ENCODE measurements at regions not wholly inside any gene's neighbourhood (a gene's known extent, or its start where the extent isn't known, plus 50 kb on each side); places are given as distances from the start of the nearest gene placed in this dataset.
"Not testable (repeated sequence)": the region's sequence is repeated elsewhere in the genome, so short reads cannot be mapped to it uniquely, and the experiment has no call there.

DNA sequence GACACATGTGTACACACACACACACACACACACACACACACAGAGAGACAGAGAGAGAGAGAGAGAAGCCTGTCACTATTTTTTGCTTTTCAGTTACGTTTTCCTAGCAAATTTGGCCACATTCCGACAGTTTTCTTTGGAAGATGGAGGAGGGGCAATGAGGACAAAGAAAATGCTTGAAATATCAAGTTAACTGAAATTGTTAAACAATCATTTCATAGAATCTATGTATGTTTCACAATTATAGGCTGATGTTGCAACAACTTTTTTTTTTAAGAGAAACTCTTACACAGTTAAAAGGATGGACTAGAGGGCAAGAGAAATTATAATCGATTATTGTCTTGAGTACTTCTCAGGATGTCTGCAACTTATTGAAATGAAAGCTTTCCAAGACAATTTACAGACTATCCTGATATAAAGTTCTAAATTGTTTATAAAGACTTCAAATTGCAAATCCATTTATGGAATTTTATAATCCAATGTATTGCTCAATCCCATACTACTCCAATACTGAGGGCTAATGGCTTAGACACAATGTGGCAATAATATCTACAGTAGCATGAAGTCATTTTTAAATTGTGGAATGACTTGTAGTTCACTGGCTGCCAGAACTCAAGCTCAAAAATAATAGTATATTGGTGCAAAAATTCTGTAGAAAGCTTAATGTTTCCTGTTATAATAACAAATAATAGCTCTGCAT lies 647.0 kb upstream of the PCDH7 start:
- TF ChIP-seq, protein P1, sequence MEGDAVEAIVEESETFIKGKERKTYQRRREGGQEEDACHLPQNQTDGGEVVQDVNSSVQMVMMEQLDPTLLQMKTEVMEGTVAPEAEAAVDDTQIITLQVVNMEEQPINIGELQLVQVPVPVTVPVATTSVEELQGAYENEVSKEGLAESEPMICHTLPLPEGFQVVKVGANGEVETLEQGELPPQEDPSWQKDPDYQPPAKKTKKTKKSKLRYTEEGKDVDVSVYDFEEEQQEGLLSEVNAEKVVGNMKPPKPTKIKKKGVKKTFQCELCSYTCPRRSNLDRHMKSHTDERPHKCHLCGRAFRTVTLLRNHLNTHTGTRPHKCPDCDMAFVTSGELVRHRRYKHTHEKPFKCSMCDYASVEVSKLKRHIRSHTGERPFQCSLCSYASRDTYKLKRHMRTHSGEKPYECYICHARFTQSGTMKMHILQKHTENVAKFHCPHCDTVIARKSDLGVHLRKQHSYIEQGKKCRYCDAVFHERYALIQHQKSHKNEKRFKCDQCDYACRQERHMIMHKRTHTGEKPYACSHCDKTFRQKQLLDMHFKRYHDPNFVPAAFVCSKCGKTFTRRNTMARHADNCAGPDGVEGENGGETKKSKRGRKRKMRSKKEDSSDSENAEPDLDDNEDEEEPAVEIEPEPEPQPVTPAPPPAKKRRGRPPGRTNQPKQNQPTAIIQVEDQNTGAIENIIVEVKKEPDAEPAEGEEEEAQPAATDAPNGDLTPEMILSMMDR (IDR thresholded peaks at IDR 0.05; ENCODE audit: insufficient read depth, low read depth, low read length): no peak
- no peak for DNase-seq (ENCODE audit: low read depth)
- no peak overlapping the region for H3K4me3 ChIP-seq (ENCODE audit: low read depth, low read length)

DNA sequence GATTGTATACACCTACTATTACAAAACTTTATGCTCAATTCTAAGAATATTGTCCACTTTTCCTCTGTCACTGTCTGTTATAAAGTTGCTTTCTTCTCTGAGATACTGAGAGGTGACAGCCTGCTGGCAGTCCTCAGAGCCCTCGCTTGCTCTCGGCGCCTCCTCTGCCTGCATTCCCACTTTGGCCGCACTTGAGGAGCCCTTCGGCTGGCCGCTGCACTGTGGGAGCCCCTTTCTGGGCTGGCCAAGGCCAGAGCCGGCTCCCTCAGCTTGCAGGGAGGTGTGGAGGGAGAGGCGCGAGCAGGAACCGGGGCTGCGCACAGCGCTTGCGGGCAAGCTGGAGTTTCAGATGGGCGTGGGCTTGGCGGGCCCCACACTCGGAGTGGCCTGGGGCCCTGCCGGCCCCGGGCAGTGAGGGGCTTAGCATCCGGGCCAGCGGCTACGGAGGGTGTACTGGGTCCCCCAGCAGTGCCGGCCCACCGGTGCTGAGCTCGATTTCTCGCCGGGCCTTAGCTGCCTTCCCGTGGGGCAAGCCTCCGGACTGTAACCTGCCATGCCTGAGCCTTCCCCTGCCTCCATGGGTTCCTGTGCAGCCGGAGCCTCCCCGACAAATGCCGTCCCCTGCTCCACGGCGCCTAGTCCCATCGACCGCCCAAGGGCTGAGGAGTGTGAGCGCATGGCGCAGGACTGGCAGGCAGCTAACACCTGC lies 627.6 kb upstream of the PCDH7 start:
- DNase-seq (ENCODE audit: low read depth); H3K4me3 ChIP-seq (ENCODE audit: low read depth, low read length): not testable (repeated sequence)

DNA sequence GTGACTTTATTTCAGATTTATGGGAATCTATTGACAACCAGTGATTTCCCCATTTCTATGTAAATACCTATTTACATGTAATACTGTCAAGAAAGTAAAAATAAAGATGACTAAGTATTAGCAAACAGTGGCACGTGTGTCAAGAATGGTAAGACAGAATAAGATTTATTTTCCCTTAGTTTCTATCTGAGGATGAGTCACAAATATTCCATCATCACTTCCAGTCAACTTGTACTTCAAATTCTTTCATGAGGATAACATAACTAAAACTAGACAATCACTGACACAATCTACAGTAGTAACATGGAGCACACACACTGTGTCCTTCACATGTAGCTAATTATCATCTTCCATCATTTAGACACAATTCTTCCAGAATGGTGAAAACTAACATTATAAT lies 625.3 kb upstream of the PCDH7 start:
- TF ChIP-seq, protein P1 (IDR thresholded peaks at IDR 0.05; ENCODE audit: insufficient read depth, low read depth, low read length): no peak
- no peak overlapping the region for H3K4me3 ChIP-seq (ENCODE audit: low read depth, low read length)
- peak; percentile 22 for DNase-seq (ENCODE audit: low read depth)

DNA sequence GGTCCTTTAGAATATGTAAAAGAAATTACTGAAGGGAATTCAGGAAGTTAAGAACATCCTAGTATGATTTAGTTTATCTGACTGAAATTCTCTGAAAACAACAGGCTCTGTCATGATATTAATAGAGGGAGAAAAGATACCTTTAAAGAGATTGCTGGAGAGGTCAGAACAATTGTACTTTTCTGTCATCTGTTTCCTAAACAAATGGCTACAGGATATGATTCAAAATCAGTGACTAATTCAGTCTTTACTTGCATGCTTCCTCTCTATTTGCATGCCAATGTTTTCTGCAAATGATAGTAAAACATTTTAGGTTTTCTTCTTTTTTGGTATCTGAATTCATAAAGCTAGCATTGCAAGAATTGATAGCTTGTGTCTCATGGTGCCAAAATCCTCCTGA lies 616.7 kb upstream of the PCDH7 start:
- H3K4me3 ChIP-seq (ENCODE audit: low read depth, low read length): no peak overlapping the region
- TF ChIP-seq, protein P1 (IDR thresholded peaks at IDR 0.05; ENCODE audit: insufficient read depth, low read depth, low read length): no peak
- peak; percentile 2 for DNase-seq (ENCODE audit: low read depth)

DNA sequence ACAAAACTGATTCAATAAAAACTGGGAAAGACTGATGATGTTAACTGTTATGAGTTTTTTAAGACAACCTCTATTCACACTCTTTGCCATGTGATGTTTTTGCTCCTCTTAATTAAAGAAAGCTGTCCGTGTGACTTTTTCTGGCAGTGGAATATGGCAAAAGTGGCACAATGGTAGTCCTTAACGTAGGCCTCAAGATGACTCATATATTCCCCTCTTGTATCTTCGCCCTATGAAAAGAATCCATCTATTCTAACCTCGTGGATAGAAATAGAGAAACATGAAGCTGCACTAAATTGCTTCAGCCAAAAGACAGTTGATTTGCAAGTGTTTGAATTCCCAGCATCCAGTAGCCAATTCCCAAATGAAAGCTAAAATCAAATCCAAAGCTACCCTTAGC lies 603.8 kb upstream of the PCDH7 start:
- TF ChIP-seq, protein P1 (IDR thresholded peaks at IDR 0.05; ENCODE audit: insufficient read depth, low read depth, low read length): no peak
- peak; percentile 1 for DNase-seq (ENCODE audit: low read depth)
- H3K4me3 ChIP-seq (ENCODE audit: low read depth, low read length): no peak overlapping the region

DNA sequence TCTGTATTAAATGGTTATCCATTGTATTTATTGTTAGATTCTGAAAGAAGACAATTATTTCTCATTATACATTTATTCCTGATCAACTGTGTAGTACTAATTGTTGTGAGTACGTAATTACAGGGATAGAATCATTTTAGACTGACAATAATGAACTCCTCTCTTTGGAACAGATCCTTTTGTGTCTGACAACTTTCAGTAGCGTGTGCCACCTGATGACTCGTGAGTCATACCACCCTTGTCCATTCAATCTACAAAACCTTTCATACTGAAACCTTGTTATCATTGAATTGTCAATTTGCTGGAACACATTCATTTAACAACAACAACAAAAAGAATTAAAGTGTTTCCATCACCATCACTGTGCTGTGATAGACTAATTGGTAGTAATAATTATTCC lies 602.7 kb upstream of the PCDH7 start:
- TF ChIP-seq, protein P1 (IDR thresholded peaks at IDR 0.05; ENCODE audit: insufficient read depth, low read depth, low read length): no peak
- H3K4me3 ChIP-seq (ENCODE audit: low read depth, low read length): no peak overlapping the region
- DNase-seq (ENCODE audit: low read depth): no peak

DNA sequence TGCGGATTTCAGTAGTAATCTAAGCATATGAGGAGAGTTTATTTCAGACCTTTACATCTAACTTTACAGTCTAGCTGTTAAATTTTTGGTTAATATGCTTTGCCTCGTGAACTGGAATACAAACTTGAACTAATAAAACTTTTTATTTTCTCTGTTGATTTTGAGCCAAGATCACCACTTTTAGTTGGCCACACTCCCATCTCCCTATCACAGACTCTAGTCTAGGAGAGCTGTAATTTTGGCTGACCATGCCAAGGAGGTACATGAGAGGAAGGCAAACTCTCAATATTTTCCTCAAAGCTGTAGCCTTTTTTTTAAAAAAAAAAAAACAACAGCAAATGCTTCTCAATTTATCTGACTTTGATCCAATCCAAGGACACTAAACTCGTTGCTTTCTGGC lies 597.5 kb upstream of the PCDH7 start:
- no peak overlapping the region for H3K4me3 ChIP-seq (ENCODE audit: low read depth, low read length)
- DNase-seq (ENCODE audit: low read depth): no peak
- TF ChIP-seq, protein P1 (IDR thresholded peaks at IDR 0.05; ENCODE audit: insufficient read depth, low read depth, low read length): no peak

DNA sequence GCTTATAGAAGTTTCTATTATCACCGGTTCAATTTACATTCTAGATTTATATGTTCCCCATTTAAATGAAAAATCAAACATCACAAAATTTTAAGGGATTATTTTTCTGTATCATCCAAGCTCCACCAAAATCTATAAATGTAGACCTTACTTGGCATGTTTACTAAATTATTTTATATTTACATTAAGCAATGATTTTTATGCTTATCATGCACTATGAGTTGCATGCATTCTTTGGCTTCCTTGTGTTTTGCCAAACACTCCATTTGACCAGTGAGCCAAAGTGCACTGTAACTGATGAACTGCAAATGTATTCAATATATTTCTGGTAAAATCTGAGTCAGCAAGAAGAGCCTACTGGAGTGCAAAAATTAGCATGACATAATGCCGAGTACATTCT lies 595.5 kb upstream of the PCDH7 start:
- DNase-seq (ENCODE audit: low read depth); H3K4me3 ChIP-seq (ENCODE audit: low read depth, low read length): not testable (repeated sequence)
